ENCODE measurements at regions not wholly inside any gene's neighbourhood (a gene's known extent, or its start where the extent isn't known, plus 50 kb on each side); places are given as distances from the start of the nearest gene placed in this dataset.
"Not testable (repeated sequence)": the region's sequence is repeated elsewhere in the genome, so short reads cannot be mapped to it uniquely, and the experiment has no call there.

DNA sequence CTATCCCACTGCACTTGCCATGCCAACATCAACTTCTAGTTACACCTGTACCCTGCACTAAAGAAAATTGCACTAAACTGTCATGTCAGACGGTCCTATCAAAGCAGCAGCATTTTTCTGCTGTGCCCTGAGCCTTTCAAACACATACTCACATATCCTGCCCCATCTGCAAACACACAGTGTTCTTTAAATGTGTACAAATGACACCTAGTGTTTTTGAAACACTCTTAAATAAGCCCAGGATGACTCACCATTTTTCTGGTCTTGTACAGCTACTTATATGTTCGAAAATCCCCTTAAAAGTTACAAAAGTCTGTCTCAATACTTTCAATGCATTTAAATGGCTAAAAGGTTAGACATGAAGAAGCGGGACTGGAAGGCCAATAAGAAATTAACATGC, 346.7 kb upstream of the PPARGC1A start:
- no peak for DNase-seq

GRCh38 chr4:24236120-24236519, 346.3 kb upstream of the PPARGC1A start:
- DNase-seq: no peak

GRCh38 chr4:24235618-24236017, 345.8 kb upstream of the PPARGC1A start:
- DNase-seq: no peak

- no peak for DNase-seq
These were observed 344.5 kb upstream of the PPARGC1A start for GRCh38 chr4:24234288-24234848.

DNA sequence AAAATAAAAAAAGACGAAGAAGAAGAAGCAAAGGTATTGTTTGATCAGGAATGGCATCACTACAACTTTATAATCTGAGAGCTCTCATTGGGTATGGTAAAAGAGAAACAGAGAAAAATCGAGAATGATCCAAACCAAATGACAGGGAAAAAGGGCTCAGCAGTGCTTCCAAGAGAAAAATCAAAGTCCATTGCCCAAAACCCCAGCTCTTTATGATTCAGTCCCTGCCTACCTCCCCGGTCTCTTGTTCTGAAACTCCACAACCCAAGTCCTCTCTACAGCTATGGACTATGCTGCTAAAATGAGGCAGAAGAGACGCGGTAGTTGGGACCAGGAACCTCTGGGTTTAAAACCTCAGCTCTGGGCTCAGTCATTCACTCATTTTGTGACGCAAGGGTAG, 341.1 kb upstream of the PPARGC1A start:
- no peak for DNase-seq

DNA sequence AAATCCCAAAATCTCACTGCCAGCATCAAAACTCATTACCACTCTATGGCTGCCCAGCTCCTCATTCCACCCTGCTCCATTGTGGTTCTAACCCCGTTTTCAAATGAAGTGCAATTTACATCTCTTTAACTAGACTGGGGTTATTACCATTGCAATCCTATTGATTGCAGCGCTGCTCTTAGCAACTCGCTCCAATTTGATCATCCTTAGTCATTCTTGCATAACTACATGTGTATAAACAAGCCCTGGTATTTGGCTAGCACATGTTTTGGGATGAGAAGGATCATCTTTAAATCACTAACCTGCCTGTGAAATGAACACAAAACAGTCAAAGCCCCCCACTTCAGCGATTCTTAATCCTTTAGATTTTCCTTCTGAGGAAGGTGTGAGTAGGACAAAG, 340.1 kb upstream of the PPARGC1A start:
- no peak for DNase-seq

- DNase-seq: no peak
These were observed 338.8 kb upstream of the PPARGC1A start for GRCh38 chr4:24228692-24229091.

DNA sequence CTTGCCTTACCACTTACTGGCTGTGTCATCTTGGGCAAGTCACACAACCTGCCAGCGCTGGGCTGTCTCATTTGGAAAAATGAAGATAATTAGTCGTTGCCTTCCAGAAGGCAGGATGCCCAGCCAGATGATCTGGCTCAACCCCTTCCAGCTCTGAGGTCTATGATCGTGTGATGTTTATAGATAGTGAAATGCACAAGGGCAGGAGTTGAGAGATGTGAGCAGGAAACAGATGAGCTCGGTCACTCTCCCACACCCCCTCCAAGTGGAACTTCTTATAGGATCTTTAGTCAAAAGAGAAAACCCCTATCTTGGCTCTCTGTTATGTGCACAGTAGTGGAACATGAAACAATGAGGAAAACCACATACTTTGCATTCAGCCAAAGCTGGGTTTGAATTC, 336.8 kb upstream of the PPARGC1A start:
- no peak for DNase-seq

DNA sequence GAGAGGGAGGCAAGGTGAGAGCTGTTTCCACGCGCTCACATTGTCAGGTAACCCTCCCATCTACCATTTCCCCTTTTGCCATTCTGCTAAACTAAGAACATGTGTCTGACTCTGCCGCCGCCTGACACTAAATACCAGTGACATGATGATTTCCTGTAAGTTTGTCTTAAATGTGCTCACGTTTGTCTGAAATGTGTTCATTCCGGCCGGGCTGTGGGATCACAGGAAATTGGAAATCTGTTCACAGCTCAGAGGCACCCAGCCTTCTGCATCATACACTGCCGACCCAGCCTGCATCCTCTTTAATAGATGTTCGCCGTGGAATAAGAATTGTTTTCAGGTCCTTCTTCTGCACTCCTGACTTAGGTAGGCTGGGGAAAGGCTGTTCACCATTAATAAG, 336.2 kb upstream of the PPARGC1A start:
- no peak for DNase-seq

GRCh38 chr4:24224446-24224845, 334.6 kb upstream of the PPARGC1A start:
- no peak for DNase-seq

- no peak for DNase-seq
These were observed 329.4 kb upstream of the PPARGC1A start for GRCh38 chr4:24219209-24219608.

- no peak for DNase-seq
These were observed 328.7 kb upstream of the PPARGC1A start for GRCh38 chr4:24218566-24218965.

- no peak for DNase-seq
These were observed 324.9 kb upstream of the PPARGC1A start for GRCh38 chr4:24214796-24215195.

- no peak for DNase-seq
These were observed 324.1 kb upstream of the PPARGC1A start for GRCh38 chr4:24213961-24214360.

- DNase-seq: no peak
These were observed 322.8 kb upstream of the PPARGC1A start for GRCh38 chr4:24212642-24213041.

DNA sequence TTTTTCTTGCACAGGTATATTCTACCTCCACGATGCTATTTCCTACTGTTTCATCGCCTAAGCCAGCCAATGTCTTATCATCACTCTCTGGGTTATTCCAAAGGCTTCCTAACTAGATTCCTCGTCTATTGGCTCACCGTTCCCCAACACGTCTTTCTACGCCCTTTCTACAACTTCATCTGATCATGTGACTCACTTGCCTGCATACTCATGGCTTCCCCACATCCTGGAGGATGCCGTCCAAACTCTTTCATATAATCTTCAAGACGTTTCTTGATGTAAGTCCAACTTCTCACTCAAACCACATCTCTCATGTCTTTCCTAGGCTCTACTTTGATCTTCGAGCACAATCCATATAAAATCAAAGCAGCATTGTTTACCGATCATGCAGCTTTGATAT, 322.0 kb upstream of the PPARGC1A start:
- no peak for DNase-seq

DNA sequence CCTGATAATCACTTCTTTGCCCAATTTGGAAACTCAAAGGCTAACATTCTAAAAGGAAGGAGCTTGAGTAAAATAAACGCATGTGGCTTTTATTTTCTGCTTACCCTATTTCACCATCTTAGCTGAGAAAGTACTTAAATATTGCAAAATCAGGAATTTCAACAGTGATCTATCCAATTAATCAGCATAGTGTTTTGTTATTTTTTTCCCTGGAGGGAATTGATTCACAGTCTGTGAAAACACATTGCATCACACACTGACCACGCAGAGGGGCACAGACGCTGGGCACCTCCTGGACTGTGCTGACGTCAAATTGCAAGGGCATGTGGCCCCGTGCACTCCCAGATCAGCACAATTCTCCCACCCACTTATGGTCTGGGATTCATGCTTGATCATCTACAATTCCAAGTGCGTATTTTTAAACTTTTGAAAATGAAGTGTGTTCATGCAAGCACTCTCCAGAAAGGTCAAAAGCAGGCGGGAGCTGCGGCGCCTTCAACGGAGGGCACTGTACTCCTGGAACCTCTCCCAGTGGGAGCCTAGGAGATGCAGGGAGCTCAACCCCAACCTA, 320.6 kb upstream of the PPARGC1A start:
- DNase-seq: no peak

- no peak for DNase-seq
These were observed 320.1 kb upstream of the PPARGC1A start for GRCh38 chr4:24209906-24210305.

GRCh38 chr4:24209131-24209530, 319.3 kb upstream of the PPARGC1A start:
- no peak for DNase-seq

DNA sequence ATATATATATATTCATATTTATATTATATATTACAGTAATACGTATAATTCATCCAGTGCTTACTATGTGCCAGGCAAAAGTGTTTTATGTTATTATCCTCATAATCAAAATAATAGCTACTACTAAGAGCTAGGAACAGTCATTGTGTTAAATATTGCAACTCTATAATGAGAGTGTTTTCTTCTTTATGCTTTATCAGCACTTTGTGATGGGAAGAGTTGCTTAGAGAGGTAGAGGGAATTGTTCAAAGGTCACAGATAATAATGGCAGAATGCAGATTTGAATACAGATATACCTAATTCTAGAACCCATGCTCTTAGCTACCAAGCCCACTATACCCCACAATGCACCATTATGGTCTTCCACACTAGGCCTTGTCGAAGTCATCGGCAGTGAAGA, 318.8 kb upstream of the PPARGC1A start:
- DNase-seq: no peak

GRCh38 chr4:24204708-24205107, 314.9 kb upstream of the PPARGC1A start:
- DNase-seq: not testable (repeated sequence)

DNA sequence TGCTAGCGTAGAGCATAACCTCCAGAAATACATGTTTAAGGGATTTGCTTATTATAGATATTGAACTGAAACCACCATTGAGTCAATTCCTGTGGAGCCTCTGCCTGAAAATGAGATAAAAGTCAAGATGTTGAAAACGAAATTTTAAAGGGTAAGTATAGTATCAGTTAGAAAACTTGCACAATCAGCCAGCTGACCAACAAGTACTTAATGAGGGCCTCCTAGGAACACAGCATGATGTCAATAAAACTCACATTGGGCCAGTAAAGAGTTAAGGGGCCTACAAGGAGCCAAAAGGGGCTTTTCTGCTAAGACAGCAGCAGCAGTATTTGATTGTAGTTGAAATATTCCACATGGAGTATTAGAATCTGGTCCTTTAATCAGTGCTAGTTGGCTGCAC, 314.1 kb upstream of the PPARGC1A start:
- DNase-seq: no peak

- DNase-seq: no peak
These were observed 312.7 kb upstream of the PPARGC1A start for GRCh38 chr4:24202579-24202978.

DNA sequence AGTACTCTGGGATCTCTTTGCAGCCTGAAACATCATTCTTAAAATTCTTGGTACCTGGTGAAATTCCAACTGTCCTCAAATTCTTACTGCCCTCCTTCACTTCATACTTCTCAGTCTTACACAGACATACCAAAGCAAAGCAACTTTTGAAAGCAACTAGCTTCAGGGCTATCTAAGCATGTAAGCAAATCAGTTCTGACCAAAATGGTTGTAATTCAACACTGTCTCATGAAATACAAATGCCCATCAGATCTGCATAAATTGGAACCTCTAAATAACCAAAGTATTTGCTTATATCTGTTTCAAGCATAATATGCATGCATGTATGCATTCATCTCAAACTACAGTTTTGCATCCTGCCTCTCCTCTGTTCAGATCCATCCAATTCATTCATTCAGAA, 308.1 kb upstream of the PPARGC1A start:
- DNase-seq: no peak

DNA sequence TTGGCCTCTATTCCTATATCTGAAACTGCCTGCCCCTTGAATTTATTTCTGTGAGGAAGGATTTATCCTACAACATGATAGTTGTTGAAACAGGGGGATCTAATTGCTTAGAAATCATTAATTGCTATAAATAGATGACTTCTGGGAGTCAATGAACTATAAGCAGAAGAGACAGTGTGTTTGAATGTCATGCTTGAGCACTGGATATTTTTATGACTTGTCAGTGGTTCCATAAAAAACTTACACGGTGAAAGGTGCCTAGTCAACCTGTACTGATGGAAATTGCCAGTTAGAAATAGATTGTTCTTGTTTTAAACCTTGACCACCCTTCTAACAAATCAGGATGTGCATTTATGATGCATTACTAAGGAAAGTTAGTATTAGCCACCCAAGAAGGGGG, 306.9 kb upstream of the PPARGC1A start:
- DNase-seq: no peak

Data from stimulated activated CD4-positive, alpha-beta T cell treated with anti-CD3 and anti-CD28 coated beads, Interleukin-15, amount 100 ng/mL, for 24 hours (primary cell).